Glomerular visceral epithelial cell (primary cell): ENCODE measurements at regions not wholly inside any gene's neighbourhood (a gene's known extent, or its start where the extent isn't known, plus 50 kb on each side); places are given as distances from the start of the nearest gene placed in this dataset.
A peak's percentile ranks its signal among the peaks of the same experiment; 100 is the strongest.
"Not testable (repeated sequence)": the region's sequence is repeated elsewhere in the genome, so short reads cannot be mapped to it uniquely, and the experiment has no call there.

ENCODE experiments used
- DNase-seq: peaks from one replicate; pipeline ENCODE4 v3.0.0-alpha.2; 2016; ENCODE audit errors: extremely low spot score

DNA sequence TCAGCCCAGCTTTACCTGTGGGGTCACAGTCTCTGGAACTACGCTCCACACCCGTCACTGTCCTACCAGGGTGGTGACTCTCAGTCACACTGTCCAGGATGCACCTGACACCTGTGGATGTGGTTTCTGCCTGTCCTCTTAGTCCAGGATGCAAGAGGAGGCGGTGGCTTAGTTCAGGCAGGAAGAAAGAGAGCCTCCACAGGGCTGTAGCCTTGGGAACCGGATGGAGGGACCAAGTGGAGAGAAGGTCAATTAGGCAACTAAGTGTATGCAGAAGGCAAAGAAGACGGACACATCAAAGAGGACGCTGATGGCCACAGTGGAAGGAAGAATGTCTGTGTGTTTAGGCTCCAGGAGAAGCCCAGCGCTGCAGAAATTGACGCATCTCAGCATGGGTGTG, 153.9 kb upstream of the IRF2BP2 start:
- DNase-seq: no peak

DNA sequence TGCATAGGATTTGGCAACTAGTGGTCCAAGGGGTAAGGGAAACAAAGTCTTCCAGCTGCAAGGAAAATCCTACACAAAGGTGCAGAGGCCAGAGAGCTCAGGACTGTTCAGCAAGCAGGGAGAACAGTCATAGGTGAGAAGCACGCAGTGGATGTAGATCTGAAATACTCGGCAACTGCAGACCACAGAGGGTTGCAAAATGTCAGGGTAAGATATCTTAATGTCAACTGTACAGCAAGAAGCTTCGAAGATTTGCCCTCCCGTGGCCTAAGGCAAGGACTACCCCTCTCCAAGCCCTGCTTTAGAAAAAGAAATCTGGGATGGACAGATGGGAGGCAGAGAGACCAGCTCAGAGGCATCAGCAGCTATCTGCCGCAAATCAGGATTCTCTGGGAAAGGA, 153.4 kb upstream of the IRF2BP2 start:
- DNase-seq: no peak

- not testable (repeated sequence) for DNase-seq
Measured at GRCh38 chr1:234762127-234762526, 152.1 kb upstream of the IRF2BP2 start.

DNA sequence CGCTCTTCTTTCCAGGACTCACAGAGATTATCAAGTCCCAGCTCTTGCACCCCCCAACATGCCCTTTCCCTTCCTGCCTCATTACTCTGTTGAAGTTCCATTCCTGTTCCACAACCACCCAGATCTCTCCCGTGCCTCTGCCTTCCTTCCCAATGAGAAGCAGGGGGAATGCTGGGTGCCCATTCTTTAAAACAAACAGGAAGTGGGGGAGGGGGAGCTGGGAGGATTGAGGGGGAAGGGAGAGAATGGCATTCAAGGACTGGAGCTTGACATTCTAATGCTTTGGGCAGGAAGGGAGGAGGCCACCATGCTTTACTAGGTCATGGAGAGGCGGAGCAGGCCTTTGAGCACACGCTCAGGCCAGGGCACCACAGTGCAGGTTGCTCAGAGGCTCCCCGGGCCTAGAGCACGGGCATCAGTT, 150.3 kb upstream of the IRF2BP2 start:
- no peak for DNase-seq

DNA sequence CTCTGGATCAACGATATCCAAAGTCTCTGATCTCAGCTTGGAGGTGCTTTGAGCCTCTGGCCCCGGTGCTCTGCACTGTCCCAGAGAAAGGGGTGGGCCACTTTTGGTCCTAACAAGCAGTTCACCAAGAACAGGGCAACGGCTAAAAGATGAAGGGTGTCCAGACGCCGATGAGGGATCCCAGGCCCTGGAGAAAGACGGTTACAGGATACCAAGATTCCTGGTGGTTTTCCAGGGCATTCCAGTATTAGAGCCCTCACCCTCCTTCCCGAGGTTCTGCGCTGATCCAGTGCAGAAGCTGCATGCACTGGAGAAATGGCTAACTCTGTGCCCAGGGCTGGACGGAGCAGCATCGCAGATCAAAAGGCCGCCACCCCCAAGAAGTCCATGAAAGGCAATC, 149.9 kb upstream of the IRF2BP2 start:
- DNase-seq: no peak

- no peak for DNase-seq
Measured at GRCh38 chr1:234758851-234759250, 148.9 kb upstream of the IRF2BP2 start.

GRCh38 chr1:234756857-234757256, 146.9 kb upstream of the IRF2BP2 start:
- DNase-seq: no peak

DNA sequence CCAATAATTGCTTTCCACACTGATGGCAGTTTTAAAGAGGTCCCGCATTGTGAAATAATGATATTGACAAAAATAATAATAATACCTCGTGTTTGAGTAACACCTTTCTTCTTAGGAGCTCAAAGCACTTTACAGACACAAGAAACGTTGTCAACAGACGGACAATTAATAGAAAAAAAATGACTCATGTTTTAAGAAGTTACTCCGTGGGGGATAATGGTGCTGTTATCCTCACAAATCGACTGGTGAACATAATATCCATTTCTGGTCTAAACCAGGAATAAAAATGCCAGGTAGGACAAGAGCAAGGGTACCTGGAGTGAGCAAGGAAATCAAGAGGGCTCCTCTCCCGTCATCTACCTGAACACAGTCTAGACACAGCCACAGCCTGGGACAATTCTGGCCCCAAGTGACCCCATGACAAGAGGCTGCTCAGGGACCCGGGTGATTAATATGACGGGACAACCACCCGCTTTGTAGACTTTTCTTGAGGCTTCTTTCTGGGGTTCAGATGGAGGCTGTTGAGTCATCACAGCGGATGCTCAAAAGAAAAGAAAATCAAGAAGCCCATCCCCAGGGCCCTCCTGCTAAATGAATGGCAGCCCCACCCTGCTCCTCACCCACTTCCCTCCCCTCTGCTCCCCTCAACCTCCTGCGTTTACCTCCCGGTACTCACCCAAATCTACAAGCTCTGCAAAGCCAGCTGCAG, 146.2 kb upstream of the IRF2BP2 start:
- no peak for DNase-seq

DNA sequence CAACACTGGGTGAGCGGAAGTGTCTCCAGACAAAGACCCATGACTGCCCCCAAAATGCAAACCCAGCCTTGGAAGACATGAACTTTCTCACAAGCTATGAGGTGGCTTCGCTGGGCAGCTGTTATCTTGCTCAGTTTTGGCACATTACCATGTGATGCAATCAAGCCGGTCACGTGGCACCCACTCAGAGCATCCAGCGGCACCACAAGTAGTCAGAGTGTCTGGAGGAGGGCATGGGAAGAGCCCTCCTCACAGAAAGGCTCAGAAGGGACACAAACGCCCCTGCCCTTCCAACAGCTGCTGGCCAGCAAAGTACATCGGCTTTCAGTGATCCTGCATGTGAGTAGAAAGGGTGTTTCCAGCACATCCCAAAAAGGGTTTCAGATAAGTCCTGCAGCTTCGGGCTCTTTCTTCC, 145.5 kb upstream of the IRF2BP2 start:
- peak; percentile 75 for DNase-seq

GRCh38 chr1:234753979-234754378, 144.0 kb upstream of the IRF2BP2 start:
- no peak for DNase-seq

- no peak for DNase-seq
Measured at GRCh38 chr1:234752927-234753326, 142.9 kb upstream of the IRF2BP2 start.

DNA sequence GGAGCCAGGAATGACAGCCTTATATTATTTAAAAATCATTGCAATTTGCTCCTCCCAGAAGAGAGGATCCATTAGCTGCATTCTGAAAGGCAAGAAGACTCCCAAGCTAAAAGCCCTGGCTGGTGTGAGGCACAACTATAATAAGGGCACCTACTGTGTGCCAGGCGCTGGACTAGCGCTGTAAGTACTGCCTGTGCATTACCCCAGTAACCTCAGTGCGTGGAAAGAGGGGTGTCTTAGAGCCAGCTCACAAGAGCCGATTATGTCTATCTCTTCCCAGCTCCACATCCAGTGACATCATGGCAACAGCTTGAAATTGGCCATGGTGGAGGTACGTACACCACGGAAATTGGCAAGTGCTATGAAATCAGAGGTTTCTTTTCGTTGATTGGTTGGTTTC, 141.7 kb upstream of the IRF2BP2 start:
- no peak for DNase-seq

GRCh38 chr1:234750922-234751627, 141.1 kb upstream of the IRF2BP2 start:
- DNase-seq: no peak

GRCh38 chr1:234748713-234749112, 138.7 kb upstream of the IRF2BP2 start:
- DNase-seq: no peak

- DNase-seq: no peak
Measured at GRCh38 chr1:234748066-234748465, 138.1 kb upstream of the IRF2BP2 start.

DNA sequence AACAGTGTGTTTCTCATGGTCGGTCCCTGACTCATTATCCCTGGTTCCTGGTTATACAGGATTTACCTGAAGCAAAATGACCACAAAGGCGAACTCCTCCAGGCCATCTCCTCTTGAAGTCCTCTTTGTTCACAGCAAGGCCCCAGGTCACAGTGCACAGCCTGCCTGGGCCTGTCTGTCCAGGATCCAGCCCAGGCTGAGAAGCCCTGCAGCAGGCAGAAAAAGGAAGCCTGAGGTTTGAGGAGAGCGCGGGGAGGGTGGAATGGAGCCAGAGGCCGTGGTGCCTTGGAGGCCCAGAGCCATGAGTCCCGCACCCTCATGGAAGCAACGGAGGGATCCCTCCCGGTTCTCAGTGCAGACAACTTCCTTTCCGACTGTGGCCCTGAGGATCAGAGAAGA, 136.8 kb upstream of the IRF2BP2 start:
- DNase-seq: no peak

DNA sequence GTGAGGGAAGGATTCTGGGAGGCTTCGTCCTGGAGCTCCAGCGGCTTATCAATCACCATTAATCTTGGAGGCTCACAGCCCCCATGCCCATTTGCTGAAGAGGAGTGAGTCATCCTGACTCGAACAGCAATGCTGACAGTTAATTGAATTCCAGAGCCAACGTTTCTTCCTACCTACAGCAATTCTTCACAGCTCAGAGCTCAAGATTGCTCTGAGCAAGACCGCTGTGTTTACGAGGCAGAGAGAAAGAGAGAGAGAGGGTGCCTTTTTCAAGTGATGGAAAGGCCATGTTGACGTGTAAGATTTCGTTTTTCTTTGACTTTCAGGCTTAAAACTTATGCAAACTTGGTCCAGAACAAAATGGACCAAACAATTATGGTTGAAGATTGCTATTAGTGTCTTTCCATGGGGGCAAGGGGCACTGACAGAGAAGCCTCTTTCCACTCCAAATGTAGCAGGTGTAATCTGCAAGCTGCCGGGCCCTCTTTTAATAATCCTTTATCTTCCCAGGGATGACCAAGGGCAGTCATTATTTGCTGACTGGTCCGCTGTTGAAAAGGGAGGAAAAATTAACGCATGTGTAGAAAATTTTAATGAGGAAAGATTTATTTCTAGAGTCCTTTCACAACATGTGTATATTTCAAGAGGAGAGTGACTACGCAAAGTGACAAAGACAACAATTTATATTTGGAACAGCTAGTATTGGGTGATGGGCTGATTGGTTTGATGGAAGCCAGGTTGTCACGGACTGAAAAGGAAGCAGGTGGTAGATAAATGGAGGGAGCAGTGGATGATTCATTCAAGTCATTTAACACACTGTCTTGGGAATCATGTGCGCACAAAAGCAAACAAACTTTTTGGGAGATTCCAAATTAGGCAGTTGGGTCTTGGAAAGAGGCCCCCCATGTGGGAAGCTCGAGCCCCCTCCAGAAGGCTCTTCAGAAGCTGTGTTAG, 136.1 kb upstream of the IRF2BP2 start:
- peak; percentile 42 for DNase-seq

- no peak for DNase-seq
Measured at GRCh38 chr1:234745276-234745675, 135.3 kb upstream of the IRF2BP2 start.

DNA sequence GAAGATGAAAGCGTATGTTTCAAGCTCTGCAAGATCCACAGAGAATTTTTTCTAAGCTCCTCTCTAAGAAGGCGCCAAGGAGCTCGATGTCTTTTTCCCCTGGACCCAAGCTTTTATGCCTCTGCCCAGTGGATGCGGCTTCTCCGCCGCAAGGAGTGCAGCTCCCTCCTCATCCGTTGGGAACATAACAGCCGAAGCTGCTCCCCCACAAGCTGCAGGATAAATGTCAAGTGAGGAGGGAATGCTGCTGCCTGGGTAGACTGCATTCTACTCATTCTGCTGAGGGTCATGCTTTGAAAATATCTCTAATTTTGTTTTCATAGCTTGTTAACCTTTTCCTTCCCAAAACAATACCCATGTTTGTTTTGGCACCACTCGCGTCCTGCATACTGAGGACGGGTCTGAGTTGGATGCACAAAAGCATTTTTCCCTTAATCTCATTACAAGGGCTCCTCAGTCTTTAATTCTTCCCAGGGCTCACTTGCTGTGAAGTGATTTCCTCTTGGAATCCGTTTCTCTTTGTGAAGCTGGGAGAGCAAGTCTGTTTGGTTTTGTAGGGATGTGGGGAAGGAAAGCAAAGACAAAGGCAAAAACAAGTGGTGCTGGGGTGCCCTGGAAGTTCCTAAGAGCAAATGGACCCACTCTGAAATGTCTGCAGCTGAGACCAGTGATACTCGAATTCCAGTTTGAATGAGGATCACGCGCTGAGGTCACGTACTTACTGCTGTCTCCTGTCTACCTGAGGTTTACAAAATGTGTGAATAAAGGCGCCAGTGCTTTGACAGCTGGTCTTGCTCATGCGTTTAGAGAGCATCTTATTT, 134.0 kb upstream of the IRF2BP2 start:
- DNase-seq: no peak

GRCh38 chr1:234742622-234743021, 132.6 kb upstream of the IRF2BP2 start:
- no peak for DNase-seq

DNA sequence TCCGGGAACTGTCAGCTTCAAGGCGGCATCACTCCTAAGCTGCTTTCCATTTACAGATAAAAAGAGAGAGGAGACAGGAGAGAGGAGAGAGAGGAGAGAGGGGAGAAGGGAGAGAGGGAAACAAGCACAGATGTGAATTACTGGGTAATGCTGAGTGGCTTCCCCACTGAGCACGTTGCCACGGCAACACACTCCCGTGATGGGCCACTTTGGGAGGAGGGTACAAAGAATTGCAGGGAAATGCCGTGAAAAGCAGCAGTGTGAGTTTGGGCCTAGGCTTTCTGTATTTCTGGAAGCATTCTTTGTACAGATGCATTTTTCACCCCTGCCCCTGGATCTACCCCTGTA, 128.0 kb upstream of the IRF2BP2 start:
- DNase-seq: no peak

GRCh38 chr1:234735916-234736315, 125.9 kb upstream of the IRF2BP2 start:
- DNase-seq: no peak
